ENCODE measurements at regions not wholly inside any gene's neighbourhood (a gene's known extent, or its start where the extent isn't known, plus 50 kb on each side); places are given as distances from the start of the nearest gene placed in this dataset.

- peak; percentile 84 for DNase-seq (ENCODE audit: low spot score)
Observed at GRCh38 chr6:111985202-111985731, 68.6 kb upstream of the CCN6 start.

GRCh38 chr6:111986651-111987050 is 67.3 kb upstream of the CCN6 start:
- FAIRE-seq, result no peak
- no peak for DNase-seq (ENCODE audit: low spot score)

More at GRCh38 chr6:111985202-111985731, 68.6 kb upstream of the CCN6 start:
- peak; percentile 58 for FAIRE-seq

GRCh38 chr6:111987295-111987694 is 66.6 kb upstream of the CCN6 start:
- FAIRE-seq, result no peak
- no peak for DNase-seq (ENCODE audit: low spot score)

GRCh38 chr6:111988926-111989325 is 65.0 kb upstream of the CCN6 start:
- no peak for DNase-seq (ENCODE audit: low spot score)
- no peak for FAIRE-seq

GRCh38 chr6:111989743-111990142 is 64.2 kb upstream of the CCN6 start:
- DNase-seq (ENCODE audit: low spot score), result no peak
- FAIRE-seq, result no peak

GRCh38 chr6:111990214-111990613 is 63.7 kb upstream of the CCN6 start:
- FAIRE-seq (no peak), DNase-seq (ENCODE audit: low spot score) (no peak)

- DNase-seq (ENCODE audit: low spot score) (no peak), FAIRE-seq (no peak)
Observed at GRCh38 chr6:111992851-111993250, 61.1 kb upstream of the CCN6 start.

GRCh38 chr6:111993342-111993741 is 60.6 kb upstream of the CCN6 start:
- DNase-seq (ENCODE audit: low spot score), result no peak

GRCh38 chr6:111994791-111995190 is 59.1 kb upstream of the CCN6 start:
- FAIRE-seq (no peak), DNase-seq (ENCODE audit: low spot score) (no peak)

More at GRCh38 chr6:111993342-111993741, 60.6 kb upstream of the CCN6 start:
- FAIRE-seq, result no peak

- FAIRE-seq, result no peak
- DNase-seq (ENCODE audit: low spot score), result no peak
Observed at GRCh38 chr6:111995404-111995803, 58.5 kb upstream of the CCN6 start.

GRCh38 chr6:111996144-111996865 is 57.6 kb upstream of the CCN6 start:
- FAIRE-seq (no peak), DNase-seq (ENCODE audit: low spot score) (no peak)

- peak; percentile 58 for DNase-seq (ENCODE audit: low spot score)
- FAIRE-seq, result peak; percentile 5
Observed at GRCh38 chr6:111997078-111997852, 56.6 kb upstream of the CCN6 start.

GRCh38 chr6:111997853-111998208 is 56.1 kb upstream of the CCN6 start:
- FAIRE-seq (no peak), DNase-seq (ENCODE audit: low spot score) (no peak)

GRCh38 chr6:112002307-112002706 is 51.6 kb upstream of the CCN6 start:
- FAIRE-seq, result no peak

More at GRCh38 chr6:112002307-112002706, 51.6 kb upstream of the CCN6 start:
- DNase-seq (ENCODE audit: low spot score), result no peak
